ENCODE measurements at regions not wholly inside any gene's neighbourhood (a gene's known extent, or its start where the extent isn't known, plus 50 kb on each side); places are given as distances from the start of the nearest gene placed in this dataset.

GRCh38 chr3:88960019-88960418 is 147.4 kb upstream of the EPHA3 start (continued):
- TF ChIP-seq POLR2A (IDR thresholded peaks at IDR 0.05; ENCODE audit: control extremely low read depth in 1 of 2, low read depth in 2 of 2, low read length in 2 of 2) = no peak
- TF ChIP-seq TBP (IDR thresholded peaks at IDR 0.05; ENCODE audit: low read depth, low read length) = no peak

- Histone ChIP-seq H3K14ac (ENCODE audit: insufficient read length) (no peak overlapping the region), H3K23ac (ENCODE audit: insufficient read length) (no peak overlapping the region), H3K79me1 (ENCODE audit: low read depth, low read length) (no peaks in the 10 kb centered on the region), H3K4ac (replicated peaks; ENCODE audit: insufficient read length, low read depth, low read length) (no peak overlapping the region), H4K20me1 (replicated peaks in 1 of 2; ENCODE audit: control insufficient read depth in 1 of 2, insufficient read depth in 2 of 2, low read length in 2 of 2) (no peaks in the 10 kb centered on the region), H3K4me3 (ENCODE audit: extremely low read depth in 1 of 4, insufficient read depth in 2 of 4, low read depth in 3 of 4, low read length in 4 of 4) (no peak overlapping the region), H4K5ac (ENCODE audit: insufficient read length, low read depth, low read length) (no peak overlapping the region), H2BK12ac (ENCODE audit: low read depth, low read length) (no peak overlapping the region), H4K91ac (replicated peaks; ENCODE audit: insufficient read length, low read length) (no peak overlapping the region), H4K8ac (ENCODE audit: extremely low read depth, insufficient read depth, low read length) (no peak overlapping the region), H3K23me2 (ENCODE audit: low read depth, low read length) (no peaks in the 10 kb centered on the region), H2AFZ (ENCODE audit: low read length) (no peak overlapping the region), H3K79me2 (ENCODE audit: control insufficient read depth in 1 of 2, insufficient read depth in 2 of 2, low read length in 2 of 2) (no peaks in the 10 kb centered on the region), H3K18ac (ENCODE audit: extremely low read depth, low read length) (no peak overlapping the region), H3K27ac (ENCODE audit: low read depth, low read length) (no peak overlapping the region), H3K56ac (replicated peaks; ENCODE audit: insufficient read length, low read depth, low read length) (no peak overlapping the region), H2BK20ac (ENCODE audit: low read length) (no peak overlapping the region), H3K4me1 (replicated peaks in 1 of 4; ENCODE audit: control insufficient read depth in 3 of 4, insufficient read depth in 4 of 4, low read length in 3 of 4) (no peaks in the 10 kb centered on the region), H2BK5ac (ENCODE audit: low read depth, low read length) (no peak overlapping the region), H2BK120ac (replicated peaks; ENCODE audit: low read depth, low read length) (no peak overlapping the region), H2BK15ac (ENCODE audit: low read length) (no peak overlapping the region), H3K9me3 (ENCODE audit: insufficient read depth in 2 of 2, low read depth in 1 of 2, low read length in 1 of 2) (no peaks in the 10 kb centered on the region), H3K9ac (replicated peaks in 1 of 4; ENCODE audit: extremely low read depth in 1 of 4, low read depth in 3 of 4, low read length in 3 of 4) (no peak overlapping the region), H2AK5ac (ENCODE audit: low read depth, low read length) (no peak overlapping the region), H3K36me3 (ENCODE audit: control insufficient read depth in 2 of 4, insufficient read depth in 4 of 4, low read length in 3 of 4) (no peaks in the 10 kb centered on the region), H3K4me2 (ENCODE audit: insufficient read depth in 1 of 2, low read depth in 2 of 2, low read length in 2 of 2) (no peak overlapping the region), H3K27me3 (replicated peaks in 1 of 4; ENCODE audit: control insufficient read depth in 3 of 4, extremely low read depth in 1 of 4, insufficient read depth in 3 of 4, low read length in 3 of 4) (no peaks in the 10 kb centered on the region)
- DNase-seq (ENCODE audit: low read depth in 1 of 2, low spot score in 2 of 2) = no peak
- TF ChIP-seq SIX5 (IDR thresholded peaks at IDR 0.05; ENCODE audit: low read depth, low read length) (no peak), SIRT6 (IDR thresholded peaks at IDR 0.05; ENCODE audit: low read length) (no peak), BCL11A (IDR thresholded peaks at IDR 0.05; ENCODE audit: low read depth in 2 of 2, low read length in 2 of 2) (no peak), POU5F1 (IDR thresholded peaks at IDR 0.05; ENCODE audit: low read depth, low read length) (no peak), HDAC6 (IDR thresholded peaks at IDR 0.05; ENCODE audit: low read depth, low read length) (no peak), TEAD4 (IDR thresholded peaks at IDR 0.05; ENCODE audit: low read depth, low read length) (no peak)
- ChIA-PET CTCF (ENCODE audit: partially characterized antibody) (no interaction called here), POLR2A (ENCODE audit: partially characterized antibody) (no interaction called here)
- FAIRE-seq = no peak
Observed at GRCh38 chr3:88963003-88963402, 144.4 kb upstream of the EPHA3 start.

All from H1 (cell line).